IMR-90 (cell line): ENCODE measurements at regions not wholly inside any gene's neighbourhood (a gene's known extent, or its start where the extent isn't known, plus 50 kb on each side); places are given as distances from the start of the nearest gene placed in this dataset.

Source experiments
- BHLHE40 ChIP-seq: fragments of 150-350 bp; IDR thresholded peaks from 2 replicates; pipeline ENCODE4 v1.6.1; 2016; ENCODE audit warnings: mild to moderate bottlenecking, low read depth, low read length
- CEBPB ChIP-seq: IDR thresholded peaks from 2 replicates; pipeline ENCODE4 v1.6.1; 2012; ENCODE audit warnings: low read depth, low read length, improper control_type of control experiment
- CHD1 ChIP-seq: IDR thresholded peaks from 2 replicates; pipeline ENCODE4 v1.6.1; 2012; ENCODE audit warnings: low read depth, low read length, improper control_type of control experiment
- CTCF ChIP-seq: conservative IDR thresholded peaks from 2 replicates; pipeline ENCODE4 v1.5.1; 2012; ENCODE audit warnings: mild to moderate bottlenecking, low read depth, low read length, improper control_type of control experiment
- ELK1 ChIP-seq: fragments of 150-350 bp; IDR thresholded peaks from 2 replicates; pipeline ENCODE4 v1.6.1; 2016; ENCODE audit warnings: low read depth, mild to moderate bottlenecking, low read length, moderate library complexity, borderline replicate concordance
- MAFK ChIP-seq: IDR thresholded peaks from 2 replicates; pipeline ENCODE4 v1.6.1; 2012; ENCODE audit warnings: low read depth, low read length, improper control_type of control experiment
- MXI1 ChIP-seq: IDR thresholded peaks from 2 replicates; pipeline ENCODE4 v1.6.1; 2012; ENCODE audit warnings: low read depth, mild to moderate bottlenecking, low read length, moderate library complexity, borderline replicate concordance
- POLR2A ChIP-seq: IDR thresholded peaks from 2 replicates; pipeline ENCODE4 v1.6.1; 2012; ENCODE audit warnings: mild to moderate bottlenecking, low read depth, low read length
- RAD21 ChIP-seq: IDR thresholded peaks from 2 replicates; pipeline ENCODE4 v1.6.1; 2012; ENCODE audit warnings: low read length, improper control_type of control experiment
- RFX5 ChIP-seq: IDR thresholded peaks from 2 replicates; pipeline ENCODE4 v1.8.0; 2012; ENCODE audit warnings: low read depth, mild to moderate bottlenecking, low read length, moderate library complexity
- SMC3 ChIP-seq: fragments of 150-350 bp; IDR thresholded peaks from 2 replicates; pipeline ENCODE4 v1.6.1; 2016; ENCODE audit warnings: low read depth, mild to moderate bottlenecking, antibody characterized with exemption, low read length, moderate library complexity
- USF2 ChIP-seq: fragments of 150-350 bp; IDR thresholded peaks from 2 replicates; pipeline ENCODE4 v1.6.1; 2017; ENCODE audit warnings: mild to moderate bottlenecking, antibody characterized with exemption, low read length, low read depth

GRCh38 chr6:44594481-44594880 is 207.0 kb downstream of the CDC5L start:
- TF ChIP-seq POLR2A (no peak), CTCF (no peak), SMC3 (no peak), CEBPB (no peak), BHLHE40 (no peak), RAD21 (no peak), CHD1 (no peak), USF2 (no peak), MXI1 (no peak), MAFK (no peak), RFX5 (no peak), ELK1 (no peak)
